ENCODE measurements at regions not wholly inside any gene's neighbourhood (a gene's known extent, or its start where the extent isn't known, plus 50 kb on each side); places are given as distances from the start of the nearest gene placed in this dataset.
A peak's percentile ranks its signal among the peaks of the same experiment; 100 is the strongest.

DNA sequence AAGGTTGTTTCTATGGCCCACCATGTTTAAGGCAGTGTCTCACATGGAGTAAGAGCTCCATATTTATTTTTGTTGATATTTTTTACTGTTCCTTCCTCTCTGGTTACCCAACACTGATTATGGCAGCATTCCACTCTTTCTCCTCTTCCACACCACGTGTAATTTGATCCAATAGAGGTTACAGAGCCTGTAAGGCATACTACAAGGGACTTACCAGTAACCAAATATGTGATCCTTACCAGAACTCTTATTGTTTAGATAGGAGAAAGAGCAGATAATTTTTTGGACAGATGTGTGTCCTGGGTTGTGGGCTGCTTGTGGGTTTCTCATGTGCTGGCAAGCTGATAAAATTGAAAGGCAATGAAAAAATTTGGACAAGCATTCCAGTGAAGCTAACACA is 261.3 kb downstream of the TMEM167A start:
- intact Hi-C loops (cut with DNase I) = no loop called here
- no peak for DNase-seq

DNA sequence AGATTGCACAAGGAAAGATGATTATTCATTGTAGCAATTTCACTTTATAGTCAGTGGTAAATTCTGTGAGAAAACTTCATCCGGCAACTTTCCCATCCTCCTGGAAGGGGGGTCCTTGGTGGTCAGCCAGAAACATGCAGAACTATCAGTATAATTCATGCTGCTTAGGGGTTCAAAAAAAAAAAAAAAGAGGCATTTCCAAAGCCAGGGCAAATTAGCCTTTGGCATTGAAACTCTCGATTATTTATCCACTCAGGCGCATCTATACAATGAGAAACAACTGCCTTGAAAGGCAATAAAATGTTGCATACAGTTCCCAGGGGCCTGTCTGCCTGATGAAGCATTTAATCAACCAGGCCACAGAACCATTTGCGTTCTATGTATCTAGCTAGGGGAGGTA is 263.3 kb downstream of the TMEM167A start:
- no peak for DNase-seq
- intact Hi-C loops (cut with DNase I) = no loop called here

DNA sequence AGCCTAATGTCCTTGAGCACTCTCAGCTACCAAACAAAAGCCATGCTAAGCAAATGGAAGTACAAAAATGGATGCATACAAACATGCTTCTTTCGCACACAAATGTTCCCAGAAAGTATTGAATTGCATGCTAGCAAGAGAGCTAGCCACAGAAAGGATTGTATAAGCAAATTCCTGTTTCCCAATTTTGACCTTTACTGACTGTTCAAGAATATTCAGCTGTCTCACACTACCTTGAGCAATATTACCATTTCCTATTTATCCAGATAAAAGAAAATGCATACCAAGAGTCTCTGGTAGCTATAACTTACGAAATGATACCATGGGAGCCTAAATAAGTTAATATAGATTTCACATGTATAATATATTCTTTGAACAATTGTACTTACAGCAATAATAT is 264.6 kb downstream of the TMEM167A start:
- DNase-seq = no peak
- intact Hi-C loops (cut with DNase I) = no loop called here

DNA sequence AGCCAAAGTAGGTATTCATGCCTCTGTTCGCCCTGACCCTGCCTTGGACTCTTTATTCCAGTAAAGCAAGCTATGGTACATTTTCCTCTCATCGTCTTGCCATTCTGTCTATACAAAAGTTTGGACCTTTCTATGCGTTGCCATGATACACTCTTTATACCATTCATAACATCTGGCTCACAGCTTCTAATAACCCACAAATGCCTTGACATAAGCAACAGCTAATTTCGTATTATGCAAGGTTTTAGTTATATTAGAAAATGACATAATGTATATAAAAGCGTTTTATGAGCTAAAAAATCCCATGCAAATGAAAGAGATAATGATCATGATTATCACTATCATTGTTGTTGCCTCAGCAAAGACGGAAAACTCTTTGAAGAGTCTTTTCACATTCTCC is 265.7 kb downstream of the TMEM167A start:
- no peak for DNase-seq
- intact Hi-C loops (cut with DNase I) = no loop called here

DNA sequence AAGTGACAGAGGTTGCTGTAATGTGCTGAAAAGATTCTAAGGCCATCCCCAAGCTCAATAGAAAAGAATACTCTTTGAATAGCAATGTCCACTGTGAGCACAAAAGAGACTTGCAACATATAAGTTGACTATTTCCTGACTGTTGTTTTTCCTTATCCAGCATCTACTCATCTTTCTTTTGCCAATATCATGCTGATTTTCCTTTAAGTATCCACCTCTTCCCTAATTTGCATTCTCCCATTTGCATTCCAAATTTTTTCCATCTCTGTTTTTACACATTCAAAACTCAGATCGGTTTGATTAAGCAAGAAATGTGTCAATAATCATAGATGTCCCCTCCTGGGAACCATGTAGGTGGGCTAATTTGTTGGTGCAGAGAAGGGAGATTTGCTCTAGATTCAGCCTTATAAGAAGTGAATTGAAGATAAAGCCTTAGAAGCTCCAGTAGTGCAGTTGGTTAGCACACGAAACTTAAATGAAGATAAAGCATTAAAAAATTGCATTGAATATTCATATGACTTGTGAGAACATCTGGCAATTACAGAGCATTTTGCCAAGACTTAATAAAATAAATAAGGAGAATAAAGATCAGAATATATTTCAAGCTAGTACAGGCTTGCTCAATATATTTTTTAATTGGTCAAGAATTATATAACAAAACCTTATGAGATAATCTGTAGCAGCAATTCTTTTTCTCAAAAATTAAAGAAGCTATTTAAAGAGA is 267.6 kb downstream of the TMEM167A start:
- DNase-seq = no peak
- intact Hi-C loops (cut with DNase I) = no loop called here

DNA sequence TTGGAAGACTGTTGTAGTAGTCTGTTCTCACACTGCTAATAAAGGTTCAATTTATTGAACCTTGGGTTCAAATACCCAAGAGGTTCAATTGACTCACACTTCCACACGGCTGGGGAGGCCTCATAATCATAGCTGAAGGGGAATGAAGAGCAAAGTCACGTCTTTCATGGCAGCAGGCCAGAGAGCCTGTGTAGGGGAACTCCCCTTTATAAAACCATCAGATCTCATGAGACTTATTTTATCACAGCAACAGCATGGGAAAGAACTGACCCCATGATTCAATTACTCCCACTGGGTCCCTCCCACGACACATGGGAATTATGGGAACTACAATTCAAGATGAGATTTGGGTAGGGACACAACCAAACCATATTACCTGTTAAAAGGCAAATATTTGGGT is 268.2 kb downstream of the TMEM167A start:
- no peak for DNase-seq
- intact Hi-C loops (cut with DNase I) = no loop called here

DNA sequence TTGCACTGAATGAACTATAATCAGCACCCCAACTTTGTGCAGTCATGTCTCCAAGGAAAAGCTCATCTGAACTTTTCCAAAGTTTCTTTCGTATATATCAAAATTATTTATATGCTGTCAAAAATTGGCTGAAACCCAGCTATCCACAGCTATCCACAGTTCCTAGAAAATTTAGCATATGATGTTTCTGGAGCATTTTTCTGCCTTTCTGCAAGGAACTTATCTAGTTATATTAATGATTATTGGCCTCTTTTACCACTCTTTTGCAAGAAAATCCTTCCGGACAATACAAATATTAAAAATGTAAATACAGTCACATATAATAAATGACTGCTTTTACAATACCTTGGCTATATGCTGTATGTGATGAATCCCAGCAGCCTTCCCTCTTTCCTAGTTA is 270.2 kb downstream of the TMEM167A start:
- intact Hi-C loops (cut with DNase I) = no loop called here
- no peak for DNase-seq

DNA sequence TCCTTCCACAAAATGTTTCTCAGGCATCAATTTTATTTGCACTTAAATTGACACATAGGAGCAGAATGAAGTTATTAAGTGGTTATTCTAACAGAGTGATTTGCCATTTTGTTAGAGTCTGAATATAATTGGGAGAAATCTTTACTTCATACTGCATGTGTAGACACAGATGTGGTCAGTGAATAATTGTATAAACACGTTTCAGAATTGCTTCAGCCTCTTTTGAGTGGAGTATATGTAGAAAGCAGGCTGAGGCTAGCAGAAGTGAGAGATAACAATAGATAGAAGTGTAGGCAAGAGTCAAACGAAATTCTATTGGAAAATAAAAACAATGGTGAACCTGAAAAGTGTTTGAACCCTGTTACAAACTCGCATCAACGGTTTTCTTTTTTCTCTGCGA is 270.7 kb downstream of the TMEM167A start:
- intact Hi-C loops (cut with DNase I) = no loop called here
- DNase-seq = no peak

DNA sequence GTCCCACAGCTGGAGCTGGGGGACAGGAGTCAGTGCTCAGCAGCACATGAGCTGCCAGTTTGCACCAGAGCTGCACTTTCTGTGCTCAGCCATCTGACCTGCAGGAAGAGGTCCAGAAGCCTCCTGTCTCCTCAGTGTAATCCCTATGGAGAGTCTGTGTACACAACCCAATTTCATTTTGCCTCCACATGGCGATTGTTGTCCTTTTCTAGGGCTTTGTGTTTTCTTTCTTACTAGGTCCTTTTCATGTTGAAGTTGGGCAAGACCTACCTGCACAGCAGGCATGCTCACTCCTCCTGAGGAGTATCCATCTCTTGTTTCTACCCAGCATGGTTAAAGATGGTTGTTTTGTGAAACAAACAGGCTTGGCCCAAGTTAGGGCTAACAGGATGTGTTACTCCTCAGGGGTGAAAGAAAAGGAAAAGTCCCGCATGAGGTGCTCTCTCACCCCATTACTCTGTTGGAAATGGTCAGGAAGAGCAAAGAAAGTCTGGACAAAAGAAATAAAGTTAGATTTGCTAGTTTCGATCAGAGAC is 273.0 kb downstream of the TMEM167A start:
- peak in 1 of 10 donors; percentile 51 for DNase-seq
- intact Hi-C loops (cut with DNase I) = no loop called here

DNA sequence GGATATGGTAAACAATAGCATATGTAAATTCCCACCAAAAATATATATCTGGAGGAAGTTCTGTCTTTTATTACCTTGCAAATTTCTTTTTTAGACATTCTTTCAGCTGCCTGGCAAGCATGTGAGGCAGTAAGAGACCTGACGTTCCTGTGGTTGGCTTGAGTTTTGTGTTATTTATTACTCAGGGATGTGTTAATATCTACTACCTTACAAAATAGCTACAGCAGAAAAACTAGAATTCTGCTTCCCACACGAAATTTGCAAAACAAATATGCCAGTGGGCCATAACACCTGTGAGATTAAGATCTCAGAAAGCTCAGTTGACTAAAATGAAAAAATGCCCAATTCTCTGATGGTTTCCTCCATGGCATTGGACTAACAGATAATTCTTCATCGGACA is 274.2 kb downstream of the TMEM167A start:
- intact Hi-C loops (cut with DNase I) = no loop called here

DNA sequence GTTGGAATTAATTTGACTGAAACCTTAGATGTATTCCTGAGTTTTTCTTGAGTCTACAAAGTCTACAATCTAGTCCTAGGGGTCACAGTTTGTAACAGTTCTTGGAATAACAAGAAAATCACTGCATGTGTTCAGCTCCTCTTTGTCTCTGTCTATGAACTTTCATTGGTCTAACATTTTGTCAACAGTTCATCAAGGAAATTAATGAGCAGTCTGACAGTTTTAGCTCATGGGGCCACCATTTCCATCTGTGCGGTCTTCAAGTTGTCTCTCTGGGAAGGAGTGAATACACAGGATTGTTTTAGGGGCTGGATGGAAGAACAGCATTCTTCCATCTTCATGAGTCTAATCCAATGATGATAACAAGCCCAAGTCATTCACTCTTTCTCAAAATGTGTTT is 276.4 kb downstream of the TMEM167A start:
- no peak for DNase-seq
- intact Hi-C loops (cut with DNase I) = no loop called here

More for the DNA sequence above, 274.2 kb downstream of the TMEM167A start:
- DNase-seq = no peak

DNA sequence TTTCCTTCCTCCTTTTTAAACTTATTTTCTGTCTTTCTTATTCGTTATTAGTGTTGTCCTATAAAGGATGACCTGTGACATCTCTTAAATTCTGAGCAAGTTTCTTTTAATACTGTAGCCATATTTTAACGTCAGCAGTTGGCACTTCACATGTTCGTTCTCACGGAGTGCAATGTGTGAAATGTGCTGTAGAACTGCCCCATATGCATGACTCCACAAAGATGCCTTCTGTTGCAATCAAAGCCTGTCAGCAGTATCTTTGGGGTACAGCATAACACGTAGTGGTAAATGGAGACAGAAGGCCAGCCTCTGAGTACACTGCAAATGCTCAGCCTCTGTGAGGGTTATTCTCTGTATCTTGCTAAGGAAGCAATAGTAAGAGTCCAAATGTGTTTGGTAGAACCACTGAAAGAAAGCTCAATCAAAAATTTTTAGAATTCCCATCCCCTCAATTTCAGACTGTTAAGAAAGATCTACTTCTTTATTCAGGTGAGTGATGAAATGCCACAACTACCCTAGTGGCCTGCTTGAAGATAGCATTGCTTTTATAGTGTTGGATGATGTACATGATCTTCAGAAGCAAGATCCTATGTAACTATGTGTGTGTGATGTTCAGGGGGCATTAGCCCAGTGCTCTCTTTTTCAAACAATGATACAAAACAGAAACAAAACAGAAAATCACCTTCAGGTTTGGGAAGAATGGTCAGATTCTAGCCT is 277.7 kb downstream of the TMEM167A start:
- intact Hi-C loops (cut with DNase I) = loop anchor here (10.0 kb wide), 1 partner anchor 445 kb away; no protein-coding TSS in a partner anchor
- DNase-seq = no peak

DNA sequence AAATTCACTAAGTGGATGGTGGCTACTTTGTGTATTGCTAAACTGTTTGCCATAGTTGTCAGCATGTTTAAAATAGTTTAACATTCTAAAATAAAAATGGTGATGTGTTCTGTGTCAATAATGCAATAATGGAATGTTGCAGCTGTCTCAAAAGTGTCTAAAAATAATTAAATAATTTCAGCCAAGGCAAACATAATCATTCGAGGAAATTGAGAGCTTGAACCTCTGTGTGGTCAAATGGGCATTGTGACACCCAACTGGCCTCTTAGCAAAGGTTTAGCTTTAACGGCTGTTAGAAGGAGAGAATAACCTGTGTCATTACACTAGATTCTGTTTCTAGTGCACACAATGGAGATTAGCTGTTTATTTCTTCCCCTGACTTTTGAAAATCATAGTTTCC is 278.5 kb downstream of the TMEM167A start:
- no peak for DNase-seq
- intact Hi-C loops (cut with DNase I) = loop anchor here (10.0 kb wide), 1 partner anchor 444 kb away; no protein-coding TSS in a partner anchor

DNA sequence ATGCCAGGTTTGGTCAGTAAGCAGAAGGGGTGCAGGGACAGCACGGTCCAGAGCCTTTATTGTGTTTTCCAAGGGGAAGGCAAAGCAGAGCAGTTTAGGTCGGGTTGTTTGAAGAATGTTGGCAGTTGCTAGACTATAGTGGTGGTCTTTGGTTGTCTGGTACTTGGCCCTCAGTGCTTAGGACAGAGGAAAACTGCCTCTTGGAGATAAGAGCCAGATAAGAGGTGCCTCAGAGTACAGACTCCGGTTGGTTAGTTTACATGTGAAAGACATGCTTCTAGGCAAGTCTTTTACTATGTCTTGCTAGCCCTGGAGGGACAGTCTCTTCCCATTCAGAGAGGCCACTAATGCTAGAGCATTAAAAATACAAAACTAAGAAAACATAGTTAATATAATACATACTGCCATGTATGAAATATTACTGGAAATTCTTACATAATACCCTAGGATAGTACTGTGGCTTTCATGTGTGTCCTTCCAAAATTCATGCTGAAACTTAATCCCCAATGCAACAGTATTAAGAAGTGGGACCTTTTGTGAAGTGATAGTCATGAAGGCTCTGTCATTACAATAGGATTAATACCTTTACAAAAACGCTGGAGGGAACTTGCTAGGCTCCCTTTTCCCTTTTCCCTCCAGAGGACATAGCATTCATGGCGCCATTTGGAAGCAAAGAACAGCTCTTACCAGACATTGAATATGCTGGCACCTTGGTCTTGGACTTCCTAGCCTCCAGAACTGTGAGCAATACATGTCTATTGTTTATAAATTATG is 280.4 kb downstream of the TMEM167A start:
- no peak for DNase-seq
- intact Hi-C loops (cut with DNase I) = loop anchor here (10.0 kb wide), 1 partner anchor 442 kb away; no protein-coding TSS in a partner anchor

DNA sequence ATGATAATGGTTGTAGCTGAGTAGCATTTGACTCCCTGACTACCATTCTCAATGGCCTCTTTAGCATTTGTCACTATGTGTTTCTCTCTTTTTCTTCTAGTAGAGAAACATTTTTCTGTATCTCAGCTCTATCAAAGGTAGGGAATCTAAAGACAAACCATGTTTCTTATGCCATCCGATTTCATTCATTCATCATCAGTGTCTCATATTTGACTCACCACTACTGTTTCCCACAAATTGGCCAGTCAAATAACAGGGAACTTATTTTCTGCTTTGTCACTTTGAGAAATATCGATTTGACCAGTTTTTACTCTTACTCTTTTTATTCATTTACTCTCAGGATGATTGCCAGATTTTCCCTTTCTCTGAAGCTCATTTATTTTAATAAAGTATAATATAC is 282.3 kb downstream of the TMEM167A start:
- DNase-seq = no peak
- intact Hi-C loops (cut with DNase I) = loop anchor here (5.0 to 10.0 kb wide), 2 partner anchors 153 to 440 kb away; no protein-coding TSS in a partner anchor

DNA sequence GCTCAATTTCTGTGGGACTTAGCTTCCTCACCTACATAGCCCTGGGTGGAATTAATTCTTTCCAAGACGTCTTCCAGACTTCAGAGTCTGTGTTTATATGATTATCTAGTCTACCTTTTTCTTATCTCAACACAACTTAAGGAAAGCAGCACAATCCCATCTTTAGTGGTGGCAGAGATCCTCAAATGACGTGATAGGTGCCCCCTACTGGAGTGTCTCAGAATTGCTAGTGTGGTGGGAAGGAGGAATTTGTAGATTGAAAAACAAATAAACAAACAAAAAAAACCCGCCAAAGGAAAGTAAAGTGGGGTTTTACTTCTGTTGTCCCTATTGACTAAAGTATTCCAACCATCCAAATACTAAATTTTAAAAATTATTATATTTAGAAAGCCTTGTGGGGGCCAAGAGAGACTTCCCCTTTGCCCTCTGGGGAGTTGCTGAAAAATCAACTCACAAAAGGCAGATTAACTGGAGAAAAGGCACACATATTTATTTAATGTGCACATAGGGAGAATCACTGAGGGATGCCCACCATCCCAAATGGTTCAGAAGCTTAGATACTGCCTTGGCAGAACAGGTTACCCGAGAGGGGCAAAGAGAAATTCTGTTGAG is 283.3 kb downstream of the TMEM167A start:
- peak in 2 of 10 donors; percentile 4 to 40 for DNase-seq
- intact Hi-C loops (cut with DNase I) = loop anchor here (5.0 to 10.0 kb wide), 2 partner anchors 152 to 439 kb away; no protein-coding TSS in a partner anchor

DNA sequence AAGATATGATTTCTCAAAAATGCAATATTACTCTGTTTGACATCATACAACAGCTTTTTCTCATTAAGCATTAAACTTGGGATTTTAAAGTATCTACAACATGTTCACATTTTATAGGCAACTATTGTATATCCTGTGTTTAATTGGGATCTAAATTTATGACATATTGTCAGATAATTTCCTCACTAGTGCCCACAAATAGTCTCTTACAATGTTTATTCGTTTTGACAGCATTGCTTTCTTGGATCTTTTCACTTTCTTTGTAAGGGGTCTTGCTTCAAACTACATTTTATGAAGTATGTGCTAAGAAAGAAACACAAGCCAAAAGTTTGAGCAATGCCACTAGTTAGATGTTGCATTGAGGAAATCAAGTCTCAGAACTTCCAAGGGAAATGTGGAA is 285.1 kb downstream of the TMEM167A start:
- no peak for DNase-seq
- intact Hi-C loops (cut with DNase I) = loop anchor here (5.0 to 10.0 kb wide), 2 partner anchors 150 to 437 kb away; no protein-coding TSS in a partner anchor

DNA sequence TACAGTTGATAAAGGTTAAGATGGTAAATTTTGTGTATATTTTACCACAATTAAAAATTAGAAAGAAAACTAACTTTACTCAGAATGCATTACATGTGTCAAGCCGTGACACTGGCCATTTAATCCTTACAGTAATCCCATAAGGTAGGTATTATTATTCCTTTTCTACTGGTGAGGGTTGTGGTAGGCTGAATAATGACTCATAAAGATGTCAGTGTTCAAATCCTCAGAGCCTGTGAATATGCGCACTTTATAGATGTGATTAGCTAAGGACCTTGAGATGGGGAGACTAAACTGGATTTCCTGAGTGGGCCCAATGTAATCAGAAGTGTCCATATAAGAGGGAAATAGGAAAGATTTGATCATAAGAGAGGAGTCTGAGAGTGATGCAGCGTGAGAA is 288.1 kb downstream of the TMEM167A start:
- intact Hi-C loops (cut with DNase I) = no loop called here
- DNase-seq = no peak

DNA sequence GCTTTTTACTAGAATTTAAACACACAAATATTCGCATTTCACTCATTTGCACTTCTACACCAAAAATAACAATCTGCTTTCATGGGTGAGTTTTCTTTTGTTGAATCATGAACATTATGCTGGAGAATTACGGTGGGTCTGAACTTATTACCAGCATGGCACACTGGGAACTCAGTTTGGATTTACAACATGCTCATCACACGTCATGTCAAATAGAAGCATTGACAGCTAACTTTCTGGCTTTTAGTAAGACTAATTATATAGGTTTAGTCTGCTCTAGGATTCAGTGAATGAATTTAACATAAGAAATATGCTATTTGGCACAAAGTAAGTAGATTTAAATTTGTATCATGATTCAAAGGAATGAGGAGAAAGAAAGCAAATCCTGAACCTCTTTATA is 290.4 kb downstream of the TMEM167A start:
- no peak for DNase-seq
- intact Hi-C loops (cut with DNase I) = no loop called here

DNA sequence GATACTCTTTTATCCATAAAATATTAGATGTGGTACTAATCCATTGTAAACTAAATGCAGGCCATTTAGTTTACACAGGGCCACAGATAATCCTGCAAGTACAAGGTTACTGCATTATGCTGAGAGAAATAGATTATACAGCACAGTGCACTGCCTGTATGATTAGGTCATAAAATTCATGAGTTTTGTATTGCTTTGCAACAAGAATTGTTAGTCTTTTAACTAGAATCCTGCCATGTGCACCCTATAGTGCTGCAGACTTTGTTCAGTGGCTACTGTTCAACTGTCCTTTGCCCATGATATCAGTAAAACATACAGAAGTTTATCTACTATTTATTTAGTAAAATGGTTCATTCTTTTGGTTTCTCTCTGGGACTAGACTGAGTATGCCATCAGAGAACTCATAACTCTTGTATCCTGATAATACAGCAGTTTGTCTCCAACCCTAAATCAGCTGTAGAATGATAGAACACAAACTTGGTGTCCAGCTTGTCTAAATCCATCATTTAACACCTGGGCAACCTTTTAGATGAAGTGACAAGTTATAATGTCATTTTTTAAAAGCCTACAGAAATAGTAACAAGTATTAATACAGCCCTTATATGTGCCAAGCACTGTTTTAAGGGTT is 291.2 kb downstream of the TMEM167A start:
- no peak for DNase-seq
- intact Hi-C loops (cut with DNase I) = no loop called here
